ENCODE measurements at regions not wholly inside any gene's neighbourhood (a gene's known extent, or its start where the extent isn't known, plus 50 kb on each side); places are given as distances from the start of the nearest gene placed in this dataset.

- H3K4me3 ChIP-seq, result no peak overlapping the region
- no peaks in the 10 kb centered on the region for H3K4me1 ChIP-seq
- TF ChIP-seq CTCF (IDR thresholded peaks at IDR 0.05), result no peak
- no peak overlapping the region for H3K27ac ChIP-seq
- no peaks in the 10 kb centered on the region for H3K36me3 ChIP-seq
- intact Hi-C loops (cut with DNase I), result loop anchor here in 1 of 10 donors (5.0 kb wide), 1 partner anchor 582 kb away; no protein-coding TSS in a partner anchor
- 68 to 75% methylated on average over 4 of the region's 4 CpGs for WGBS, 2 donors
- ATAC-seq (no peak), DNase-seq (no peak)
- no peaks in the 10 kb centered on the region for H3K27me3 ChIP-seq
- H3K9me3 ChIP-seq, result peaks cover 0 to 12% (median 0%) of the 10 kb centered on the region in 11 donors
Observed at GRCh38 chr10:124299696-124300095, 119.0 kb downstream of the OAT start.

GRCh38 chr10:124298891-124299290, 119.8 kb downstream of the OAT start:
- no peaks in the 10 kb centered on the region for H3K36me3 ChIP-seq
- peaks cover 0 to 12% (median 0%) of the 10 kb centered on the region in 11 donors for H3K9me3 ChIP-seq
- no peak for TF ChIP-seq CTCF (IDR thresholded peaks at IDR 0.05)
- intact Hi-C loops (cut with DNase I), result no loop called here
- no peak overlapping the region for H3K27ac ChIP-seq
- DNase-seq (no peak), ATAC-seq (no peak)
- H3K4me1 ChIP-seq, result no peaks in the 10 kb centered on the region
- no peak overlapping the region for H3K4me3 ChIP-seq
- 81 to 91% methylated on average over 3 of the region's 3 CpGs for WGBS, 2 donors
- H3K27me3 ChIP-seq, result no peaks in the 10 kb centered on the region

GRCh38 chr10:124296813-124297788, 121.6 kb downstream of the OAT start:
- intact Hi-C loops (cut with DNase I), result no loop called here
- no peak for ATAC-seq

More at GRCh38 chr10:124296813-124297788, 121.6 kb downstream of the OAT start:
- H3K4me3 ChIP-seq, result no peak overlapping the region
- H3K9me3 ChIP-seq, result peaks cover 0 to 12% (median 0%) of the 10 kb centered on the region in 11 donors
- DNase-seq, result no peak
- H3K27me3 ChIP-seq, result no peaks in the 10 kb centered on the region
- 80 to 81% methylated on average over 11 of the region's 11 CpGs for WGBS, 2 donors
- no peak for TF ChIP-seq CTCF (IDR thresholded peaks at IDR 0.05)
- no peak overlapping the region for H3K27ac ChIP-seq
- H3K36me3 ChIP-seq, result no peaks in the 10 kb centered on the region
- H3K4me1 ChIP-seq, result peaks cover 0 to 1% (median 0%) of the 10 kb centered on the region in 9 donors

Measured in heart right ventricle (tissue), 16 donors.